SK-N-MC (cell line): ENCODE measurements at regions not wholly inside any gene's neighbourhood (a gene's known extent, or its start where the extent isn't known, plus 50 kb on each side); places are given as distances from the start of the nearest gene placed in this dataset.

ENCODE experiments used
- EZH2 ChIP-seq: fragments of 200-600 bp; sonication (generic); IDR thresholded peaks from one replicate; pipeline ENCODE4 v1.6.1; 2017; ENCODE audit warnings: antibody characterized with exemption
- FOXP2 ChIP-seq: optimal IDR thresholded peaks from 2 replicates; pipeline ENCODE3; 2011; ENCODE audit warnings: mild to moderate bottlenecking, moderate library complexity; ENCODE audit not compliant: insufficient read depth; ENCODE audit errors: extremely low read length, control extremely low read depth
- POLR2AphosphoS5 ChIP-seq: IDR thresholded peaks from 2 replicates; pipeline ENCODE4 v1.6.1; 2012; ENCODE audit warnings: mild to moderate bottlenecking, low read depth, low read length, borderline replicate concordance

DNA sequence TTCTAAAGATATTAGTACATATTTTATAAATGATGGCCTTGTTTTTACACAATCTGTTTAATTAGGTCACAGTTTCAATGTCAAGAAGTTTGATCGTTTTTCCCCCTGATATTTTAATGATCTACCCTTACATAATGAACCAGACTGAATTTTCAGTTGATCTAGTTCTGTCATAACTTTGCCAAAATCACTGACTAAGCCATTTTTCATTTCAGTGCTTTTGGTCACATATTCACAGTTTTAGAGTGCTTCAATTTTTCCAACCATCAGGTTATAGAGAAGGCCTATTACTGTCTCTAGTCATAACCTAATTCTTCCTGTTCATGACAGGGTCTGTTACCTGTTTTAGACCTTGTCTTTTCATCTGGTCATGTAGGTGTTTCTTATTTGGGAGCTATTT lies 577.9 kb upstream of the PTPRD start:
- TF ChIP-seq EZH2, result no peak
- TF ChIP-seq POLR2AphosphoS5, result no peak
- no peak for TF ChIP-seq FOXP2
